ENCODE measurements at regions not wholly inside any gene's neighbourhood (a gene's known extent, or its start where the extent isn't known, plus 50 kb on each side); places are given as distances from the start of the nearest gene placed in this dataset.

DNA sequence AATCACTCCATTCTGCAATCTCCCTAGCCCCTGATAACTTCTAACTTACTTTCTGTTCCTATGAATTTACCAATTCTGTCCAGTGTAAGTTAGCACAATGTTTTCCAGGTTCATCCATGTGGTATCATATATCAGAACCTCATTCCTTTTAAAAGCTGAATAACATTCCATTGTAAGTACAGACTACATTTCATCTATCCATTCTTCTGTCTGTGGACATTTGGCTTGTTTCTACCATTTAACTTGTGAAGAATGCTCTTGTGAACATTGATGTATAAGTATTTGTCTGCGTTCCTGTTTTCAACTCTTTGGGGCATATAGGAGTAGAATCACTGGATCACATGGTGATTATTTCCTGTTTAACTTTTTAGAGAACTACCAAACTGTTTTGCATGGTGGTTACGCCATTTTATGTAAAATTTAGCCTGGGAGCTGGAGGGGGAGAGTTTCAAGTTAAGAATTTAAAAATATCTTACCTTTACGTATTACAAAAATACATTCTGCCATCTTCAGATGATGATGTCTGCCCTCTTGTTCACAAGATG is 156.5 kb downstream of the BTBD3 start:
- TF ChIP-seq CTCF (IDR thresholded peaks at IDR 0.05; ENCODE audit: unreplicated experiment in 3 of 3): no peak

DNA sequence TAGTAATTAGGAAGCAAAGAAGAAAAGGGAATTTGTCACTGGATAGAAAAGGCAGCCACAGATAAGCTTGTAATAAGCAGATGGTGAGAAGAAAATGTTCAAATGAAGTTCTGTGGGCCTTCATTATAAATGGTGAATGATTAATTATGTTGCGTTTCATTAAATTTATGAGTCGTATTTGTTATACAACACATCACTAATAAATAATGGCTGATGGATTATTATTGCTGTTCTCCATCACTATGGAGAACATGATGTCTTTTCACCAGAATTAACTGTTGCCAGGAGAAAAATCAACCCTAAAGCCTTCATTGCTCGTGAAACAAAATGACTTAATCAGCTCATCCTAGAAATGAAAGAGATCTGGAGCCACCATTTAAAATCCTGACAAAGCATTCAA is 158.5 kb downstream of the BTBD3 start:
- H3K36me3 Mint-ChIP-seq (ENCODE audit: low read depth): no peaks in the 10 kb centered on the region
- H3K27me3 Mint-ChIP-seq (ENCODE audit: low read depth): no peaks in the 10 kb centered on the region
- no peak overlapping the region for H3K27ac Mint-ChIP-seq
- peaks cover 4% of the 10 kb centered on the region for H3K4me1 Mint-ChIP-seq
- H3K4me3 Mint-ChIP-seq: no peak overlapping the region
- TF ChIP-seq CTCF (IDR thresholded peaks at IDR 0.05; ENCODE audit: unreplicated experiment in 3 of 3): no peak
- H3K9me3 Mint-ChIP-seq: no peaks in the 10 kb centered on the region

More for the DNA sequence above, 156.5 kb downstream of the BTBD3 start:
- Mint-ChIP-seq H3K27ac (no peak overlapping the region), H3K36me3 (ENCODE audit: low read depth) (no peaks in the 10 kb centered on the region), H3K4me3 (no peak overlapping the region), H3K4me1 (peaks cover 4% of the 10 kb centered on the region), H3K9me3 (no peaks in the 10 kb centered on the region), H3K27me3 (ENCODE audit: low read depth) (no peaks in the 10 kb centered on the region)

DNA sequence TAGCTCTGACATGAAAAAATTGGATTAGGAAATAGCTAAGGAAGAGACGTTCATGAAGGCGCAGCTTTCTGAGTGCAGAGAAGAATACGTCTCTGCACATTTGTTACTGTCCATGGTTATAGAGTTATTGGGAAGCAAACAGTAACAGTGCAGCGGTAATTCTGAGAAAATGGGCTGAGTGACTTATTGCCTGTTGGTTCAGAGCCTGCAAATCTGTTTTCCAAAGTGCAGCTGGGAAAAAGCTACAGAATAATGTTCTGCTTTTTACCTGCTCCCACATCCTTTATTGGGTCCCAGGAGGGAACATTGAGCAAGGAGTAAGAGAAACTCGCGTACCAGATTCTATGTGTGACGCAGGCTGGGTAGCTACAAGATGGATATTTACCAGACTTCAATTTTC is 160.2 kb downstream of the BTBD3 start:
- Mint-ChIP-seq H3K9me3 (no peaks in the 10 kb centered on the region), H3K4me3 (no peak overlapping the region), H3K36me3 (ENCODE audit: low read depth) (no peaks in the 10 kb centered on the region), H3K27ac (no peak overlapping the region), H3K4me1 (peaks cover 4% of the 10 kb centered on the region), H3K27me3 (ENCODE audit: low read depth) (no peaks in the 10 kb centered on the region)
- TF ChIP-seq CTCF (IDR thresholded peaks at IDR 0.05; ENCODE audit: unreplicated experiment in 3 of 3): no peak

- H3K36me3 Mint-ChIP-seq (ENCODE audit: low read depth): no peaks in the 10 kb centered on the region
- no peaks in the 10 kb centered on the region for H3K9me3 Mint-ChIP-seq
- no peaks in the 10 kb centered on the region for H3K27me3 Mint-ChIP-seq (ENCODE audit: low read depth)
- no peak for TF ChIP-seq CTCF (IDR thresholded peaks at IDR 0.05; ENCODE audit: unreplicated experiment in 3 of 3)
- peaks cover 4% of the 10 kb centered on the region for H3K4me1 Mint-ChIP-seq
- no peak overlapping the region for H3K4me3 Mint-ChIP-seq
- H3K27ac Mint-ChIP-seq: no peak overlapping the region
Observed at GRCh38 chr20:12079490-12079889, 161.8 kb downstream of the BTBD3 start.

GRCh38 chr20:12083269-12083668 is 165.6 kb downstream of the BTBD3 start:
- no peak for TF ChIP-seq CTCF (IDR thresholded peaks at IDR 0.05; ENCODE audit: unreplicated experiment in 3 of 3)
- no peaks in the 10 kb centered on the region for H3K27me3 Mint-ChIP-seq (ENCODE audit: low read depth)
- no peaks in the 10 kb centered on the region for H3K4me1 Mint-ChIP-seq
- H3K36me3 Mint-ChIP-seq (ENCODE audit: low read depth): no peaks in the 10 kb centered on the region
- H3K27ac Mint-ChIP-seq: no peak overlapping the region
- no peak overlapping the region for H3K4me3 Mint-ChIP-seq
- H3K9me3 Mint-ChIP-seq: no peaks in the 10 kb centered on the region

GRCh38 chr20:12084482-12084881 is 166.8 kb downstream of the BTBD3 start:
- no peaks in the 10 kb centered on the region for H3K27me3 Mint-ChIP-seq (ENCODE audit: low read depth)
- no peak overlapping the region for H3K4me3 Mint-ChIP-seq
- TF ChIP-seq CTCF (IDR thresholded peaks at IDR 0.05; ENCODE audit: unreplicated experiment in 3 of 3): no peak
- H3K9me3 Mint-ChIP-seq: no peaks in the 10 kb centered on the region
- no peaks in the 10 kb centered on the region for H3K36me3 Mint-ChIP-seq (ENCODE audit: low read depth)
- no peak overlapping the region for H3K27ac Mint-ChIP-seq
- H3K4me1 Mint-ChIP-seq: no peaks in the 10 kb centered on the region

Measured in nephron (organoid).